ENCODE measurements at regions not wholly inside any gene's neighbourhood (a gene's known extent, or its start where the extent isn't known, plus 50 kb on each side); places are given as distances from the start of the nearest gene placed in this dataset.

DNA sequence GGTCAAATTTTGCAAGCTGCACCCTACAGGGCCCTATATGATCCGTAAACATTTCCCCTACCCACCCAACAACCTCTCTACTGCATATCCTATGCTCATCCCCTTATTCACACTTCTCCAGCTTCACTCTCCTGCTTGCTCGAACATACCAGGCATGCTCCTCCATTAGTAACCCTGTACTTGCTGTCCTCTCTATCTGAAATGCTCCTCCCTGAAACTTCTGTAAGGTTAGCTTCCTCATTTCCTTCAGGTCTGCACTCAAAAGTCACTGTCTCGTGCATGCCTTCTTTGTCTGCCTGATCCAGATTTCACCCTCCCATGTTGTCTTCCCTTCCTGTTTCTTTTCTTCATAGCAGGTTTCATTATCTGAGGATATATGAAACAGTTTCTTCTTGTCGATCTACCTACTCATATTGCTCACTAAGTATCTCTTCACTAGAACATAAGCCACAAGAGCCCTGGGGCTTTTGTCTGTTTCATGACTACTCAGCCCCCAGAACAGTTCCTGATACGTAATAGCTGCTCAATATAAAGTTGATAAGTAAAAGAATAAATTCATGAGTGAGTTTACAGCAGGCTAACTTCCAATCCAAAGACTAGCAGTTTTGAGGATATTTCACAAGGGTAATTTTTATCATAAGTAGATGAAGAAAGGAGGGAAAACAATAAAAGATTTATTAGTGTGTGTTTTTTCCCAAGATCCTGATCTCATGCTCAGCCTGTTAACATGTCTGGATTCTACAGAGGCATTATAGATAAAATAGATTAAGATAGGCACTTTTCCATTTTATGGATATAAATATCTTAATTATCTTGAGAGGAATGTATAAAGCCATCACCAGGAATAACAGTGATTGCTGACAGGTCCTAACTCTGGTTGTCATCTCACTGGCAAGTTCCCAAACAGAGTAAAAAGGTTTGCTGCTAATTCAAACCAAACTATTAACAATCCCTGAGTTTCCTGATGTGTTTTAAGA lies 392.5 kb upstream of the ESRRG start:
- intact Hi-C loops (cut with DNase I, micrococcal nuclease): no loop called here
- no peak for ATAC-seq
- DNase-seq: no peak

DNA sequence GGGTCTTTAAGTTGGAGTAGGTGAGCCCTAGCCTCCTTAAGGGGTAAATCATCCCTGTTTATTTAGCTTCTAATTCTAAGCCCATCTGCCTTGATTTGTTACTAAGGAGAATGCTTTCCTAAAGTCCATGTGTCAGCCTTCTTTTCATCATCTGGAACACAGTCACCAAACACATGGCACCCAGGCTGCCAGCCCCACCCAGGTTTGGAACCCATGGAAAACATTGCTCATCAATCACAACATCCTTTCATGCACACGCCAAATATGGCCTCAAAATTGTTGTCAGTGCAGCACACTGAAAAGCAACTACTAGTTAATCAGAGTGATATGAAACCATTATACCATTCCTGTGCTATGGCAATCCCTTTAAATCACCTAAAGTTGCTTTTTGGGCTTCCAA lies 386.7 kb upstream of the ESRRG start:
- DNase-seq (no peak), ATAC-seq (no peak)
- intact Hi-C loops (cut with DNase I, micrococcal nuclease): no loop called here

DNA sequence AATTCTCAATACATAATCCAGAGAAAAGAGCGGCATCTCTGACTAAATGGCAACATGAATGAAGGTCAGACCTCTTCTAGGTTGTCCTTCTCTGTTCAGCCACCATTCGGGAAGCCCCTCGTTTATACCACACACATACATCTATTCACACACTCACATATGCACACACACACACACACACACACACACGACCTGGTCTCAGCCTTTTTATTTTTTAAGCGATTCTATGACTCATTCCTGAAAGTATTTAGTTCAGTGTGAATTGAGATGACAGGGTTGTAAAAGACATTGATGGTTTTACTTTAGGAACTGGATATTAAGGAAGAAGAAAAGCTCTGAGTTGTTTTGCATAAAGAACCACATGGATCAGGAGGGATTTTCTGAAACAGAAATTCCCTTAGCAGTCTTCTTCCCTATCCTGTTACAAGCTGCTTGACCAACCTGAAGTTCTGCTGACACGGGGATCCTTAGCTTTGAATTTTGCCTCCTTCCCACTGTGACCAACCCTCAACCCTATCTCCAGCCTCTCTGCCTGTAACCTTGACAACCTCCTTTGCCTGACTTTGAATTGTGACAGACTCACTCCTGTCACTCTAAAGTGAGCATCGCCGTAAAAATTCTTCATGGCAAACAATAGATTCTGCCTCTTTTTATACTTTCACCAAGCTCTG lies 383.1 kb upstream of the ESRRG start:
- no peak for DNase-seq
- ATAC-seq: no peak
- intact Hi-C loops (cut with DNase I, micrococcal nuclease): no loop called here

DNA sequence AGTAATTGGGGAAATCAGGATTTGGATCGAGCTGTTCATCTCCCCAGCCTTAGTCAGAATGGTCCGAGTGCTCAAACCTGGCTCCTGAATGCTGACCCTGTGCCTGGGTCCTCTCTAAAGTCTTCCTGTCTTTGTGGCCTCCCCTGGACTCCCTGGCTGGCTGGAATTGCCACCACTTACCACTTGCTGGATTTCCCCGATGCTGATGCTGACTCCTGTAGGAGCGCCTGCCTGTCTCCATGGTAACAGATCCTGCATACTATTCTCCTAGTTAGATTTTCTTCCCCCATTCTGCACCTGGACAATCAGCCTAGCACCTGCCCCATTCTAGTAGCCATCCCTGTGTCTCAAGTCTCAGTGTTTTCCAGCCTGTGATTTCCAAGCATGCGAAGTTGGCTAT lies 382.2 kb upstream of the ESRRG start:
- DNase-seq (no peak), ATAC-seq (no peak)
- intact Hi-C loops (cut with DNase I, micrococcal nuclease): no loop called here

DNA sequence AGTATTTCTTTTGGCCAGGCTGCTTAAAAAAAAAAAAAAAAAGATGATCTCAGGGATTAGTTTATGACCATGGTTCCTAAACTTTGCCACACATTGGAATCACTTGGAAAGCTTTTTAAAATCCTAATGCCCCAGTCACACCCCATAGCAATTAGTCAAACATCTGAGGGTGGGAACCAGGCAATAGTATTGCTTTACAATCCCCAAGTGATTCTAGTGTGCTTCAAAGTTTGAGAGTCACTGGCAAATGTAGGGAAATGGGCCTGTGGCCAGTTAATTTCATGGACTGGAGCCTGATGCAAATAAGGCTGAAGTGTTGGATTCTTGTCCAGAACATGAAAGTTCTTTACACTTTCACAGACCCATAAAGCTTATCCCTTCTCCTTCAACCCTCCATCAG lies 374.6 kb upstream of the ESRRG start:
- intact Hi-C loops (cut with DNase I, micrococcal nuclease): no loop called here

DNA sequence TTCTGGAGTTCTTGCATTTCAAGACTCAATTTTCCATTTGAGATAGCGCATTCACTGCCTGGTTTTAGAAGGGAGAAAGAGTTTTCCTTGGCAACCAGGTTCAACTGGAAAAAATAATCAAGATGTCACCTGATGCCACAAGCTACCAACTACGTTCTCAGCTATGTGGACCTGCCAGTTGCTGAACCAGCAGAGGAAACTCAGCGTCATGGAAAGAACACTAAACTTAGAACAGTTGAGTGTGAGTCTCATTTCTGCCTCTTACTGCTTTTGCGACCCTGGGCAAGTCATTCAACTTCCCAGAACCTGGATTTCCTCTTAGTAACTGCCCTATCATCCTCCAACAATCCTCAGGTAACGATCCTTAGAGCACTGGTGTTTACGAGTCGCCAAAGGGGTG lies 373.0 kb upstream of the ESRRG start:
- peak; percentile 32 for ATAC-seq
- intact Hi-C loops (cut with DNase I, micrococcal nuclease): no loop called here
- DNase-seq: no peak

More for the DNA sequence above, 374.6 kb upstream of the ESRRG start:
- peak; percentile 74 for ATAC-seq
- no peak for DNase-seq

DNA sequence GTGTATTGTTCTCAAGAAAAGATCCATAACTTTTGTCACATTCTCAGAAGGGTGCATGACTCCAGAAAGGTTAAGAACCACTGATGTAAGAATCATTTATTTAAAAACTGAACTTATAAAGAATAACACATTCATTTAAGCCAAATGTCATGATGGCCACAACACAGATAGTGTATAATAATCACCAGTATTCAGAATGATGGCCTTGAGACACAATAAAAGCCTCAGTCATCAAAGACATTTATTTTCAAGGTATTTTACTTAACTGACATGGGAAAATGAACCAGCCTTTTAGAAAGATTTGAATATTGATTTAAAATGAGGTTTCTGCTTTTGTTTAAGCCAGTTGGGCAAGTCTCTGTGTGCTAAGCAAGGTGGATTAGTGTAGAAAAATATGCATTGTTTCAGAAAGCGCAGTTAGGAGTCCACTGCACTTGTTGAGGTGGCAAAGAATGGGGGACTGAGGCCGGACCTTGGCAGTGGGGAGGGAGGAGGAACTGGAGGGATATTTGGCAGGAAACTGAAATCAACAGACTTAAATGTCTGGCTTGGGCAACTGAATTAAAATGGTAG lies 371.9 kb upstream of the ESRRG start:
- no peak for DNase-seq
- no peak for ATAC-seq

DNA sequence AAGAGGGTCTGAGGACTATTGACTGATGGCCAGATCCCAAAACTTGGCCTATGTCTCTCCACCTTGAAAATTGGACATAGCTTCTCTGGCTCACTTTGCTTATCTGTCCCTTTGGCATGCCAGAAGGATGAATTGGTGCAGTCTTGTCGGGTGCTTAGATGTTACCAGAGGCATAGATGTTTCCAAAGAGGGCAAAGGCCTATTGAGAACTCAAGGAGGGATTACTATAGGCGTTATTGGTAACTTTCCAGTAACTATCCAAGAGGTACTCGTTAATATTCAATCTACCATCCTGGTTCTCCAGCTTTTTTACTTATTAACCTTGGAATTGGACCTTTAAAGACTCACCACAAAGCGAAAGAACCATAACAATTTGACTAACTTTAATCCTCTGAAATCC lies 368.3 kb upstream of the ESRRG start:
- DNase-seq (no peak), ATAC-seq (no peak)
- intact Hi-C loops (cut with DNase I, micrococcal nuclease): no loop called here

More for the DNA sequence above, 371.9 kb upstream of the ESRRG start:
- intact Hi-C loops (cut with DNase I, micrococcal nuclease): no loop called here

DNA sequence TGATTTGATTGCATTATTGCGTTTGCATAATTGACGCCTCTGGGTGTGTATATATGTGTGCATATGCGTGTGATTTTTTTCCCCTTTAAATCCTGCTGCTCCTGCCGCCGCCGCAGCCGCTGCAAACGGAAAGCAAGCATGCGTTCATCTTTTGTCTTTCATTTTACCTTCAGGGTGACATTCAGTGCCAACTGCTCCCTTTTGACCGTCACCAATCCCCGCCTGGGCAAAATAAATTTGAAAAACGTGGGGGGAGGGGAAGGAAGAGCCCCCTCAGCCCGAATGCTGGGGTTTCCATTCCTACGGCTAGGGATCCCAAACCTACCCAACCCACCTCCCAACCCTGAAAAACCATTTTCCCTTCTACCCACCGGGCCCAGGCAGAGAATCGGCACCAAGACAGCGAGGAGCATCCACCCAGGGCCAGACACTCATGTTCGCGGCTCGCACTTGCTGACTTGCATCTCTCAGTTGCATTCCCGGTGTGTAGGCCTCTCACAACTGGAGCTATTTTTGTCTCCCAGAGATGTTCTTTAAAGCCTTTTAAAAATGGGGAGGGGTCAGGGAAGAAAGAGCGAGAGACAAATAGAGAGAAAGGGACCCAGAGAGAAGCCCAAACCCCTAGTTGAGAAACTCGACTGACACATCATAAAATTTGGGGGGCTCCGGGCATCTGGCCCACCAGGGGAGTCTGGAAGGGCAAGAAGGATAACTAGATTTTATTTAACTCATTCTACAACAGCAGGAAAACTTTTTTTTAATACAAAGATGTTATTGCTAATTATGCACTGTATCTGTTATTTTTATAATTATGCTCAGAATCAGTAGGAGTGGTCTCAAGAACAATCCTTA lies 367.1 kb upstream of the ESRRG start:
- ATAC-seq (peak; percentile 65), DNase-seq (peak in 1 of 2 donors; percentile 14)
- intact Hi-C loops (cut with DNase I, micrococcal nuclease): no loop called here

DNA sequence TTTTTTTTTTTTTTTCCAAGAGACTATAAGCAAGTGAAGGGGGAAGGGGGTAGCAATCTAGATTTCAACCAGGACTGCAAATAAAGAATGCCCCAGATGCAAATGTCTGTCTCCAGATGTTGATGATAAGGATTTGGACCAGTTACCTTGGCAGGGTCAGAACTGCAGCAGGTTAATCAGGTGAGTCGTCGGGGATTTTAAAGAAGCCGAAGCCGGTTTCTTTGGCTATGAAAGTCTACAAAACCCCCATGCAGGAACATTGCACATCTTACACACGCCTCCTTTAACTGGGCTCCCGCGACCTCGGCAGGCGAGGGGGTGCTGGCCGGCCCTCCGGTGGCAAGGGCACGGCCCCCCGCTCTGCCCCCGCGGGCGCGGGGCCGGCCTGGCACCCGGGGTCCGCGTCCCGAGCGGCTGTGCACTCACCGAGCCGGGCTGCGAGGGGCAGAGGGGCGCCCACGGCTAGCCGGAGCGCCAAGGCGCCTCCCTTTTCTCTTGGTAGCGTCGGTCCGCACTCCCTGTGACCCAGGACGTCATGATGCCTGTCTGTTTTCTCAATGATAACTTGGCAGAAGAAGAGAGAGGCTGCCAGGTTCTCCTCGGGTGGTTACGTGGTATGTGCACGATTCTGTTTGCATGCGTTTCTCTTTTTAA lies 366.3 kb upstream of the ESRRG start:
- ATAC-seq (peak; percentile 93), DNase-seq (peak; percentile 36 to 41)
- intact Hi-C loops (cut with DNase I, micrococcal nuclease): no loop called here

DNA sequence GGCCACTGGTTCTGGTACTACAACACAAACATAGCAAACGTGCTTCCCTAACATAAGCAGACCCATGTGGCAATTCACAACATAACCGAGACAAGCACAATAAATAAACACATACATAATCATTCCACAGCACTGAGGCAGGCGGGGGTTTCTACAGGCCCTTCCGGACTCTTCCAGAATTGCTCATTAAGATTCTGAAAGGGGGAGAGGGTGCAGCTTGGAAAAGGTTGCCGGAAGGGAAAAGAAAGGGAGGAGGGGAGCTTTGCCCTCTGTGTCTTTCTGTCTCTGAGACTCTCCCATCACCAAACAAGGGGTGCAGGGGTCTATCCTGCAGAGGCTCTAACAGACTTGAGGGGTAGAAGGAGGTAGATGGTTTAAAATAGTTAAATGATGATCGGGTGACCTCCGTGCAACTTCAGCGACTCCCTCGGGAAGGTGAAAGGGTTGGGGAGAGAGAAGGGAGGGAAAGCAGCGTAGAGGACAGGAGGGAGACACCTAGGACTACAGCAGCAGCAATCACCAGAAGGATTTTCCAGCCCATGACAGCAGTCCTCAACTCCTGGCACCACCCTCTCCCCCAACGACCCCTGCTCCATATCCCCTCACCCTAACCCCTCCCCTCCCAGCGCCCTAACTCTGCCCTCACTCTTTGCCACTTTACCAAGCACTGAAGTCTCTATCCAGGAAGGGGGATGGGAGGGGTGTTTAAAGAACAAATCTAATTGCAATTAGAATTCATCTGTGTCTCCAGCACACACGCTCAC lies 365.5 kb upstream of the ESRRG start:
- intact Hi-C loops (cut with DNase I, micrococcal nuclease): no loop called here
- DNase-seq: no peak
- ATAC-seq: no peak

DNA sequence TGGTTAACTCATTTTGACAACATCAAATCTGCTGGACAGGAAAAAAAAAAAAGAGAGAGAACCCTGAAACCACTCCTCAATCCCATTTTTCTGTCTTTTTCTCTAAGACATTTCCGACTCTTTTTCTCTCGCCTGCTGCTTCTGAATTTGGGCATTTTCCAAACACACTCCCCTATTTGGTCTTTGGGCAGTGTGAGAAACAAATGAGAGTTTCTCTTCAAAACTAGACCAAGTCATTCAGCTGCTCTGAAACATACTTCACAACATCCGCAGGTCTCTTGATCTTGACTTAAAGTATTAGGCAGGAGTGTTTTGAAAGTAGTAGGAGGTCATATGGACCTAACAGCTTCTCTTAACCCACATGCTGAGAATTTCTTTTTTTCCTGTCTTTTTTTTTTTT lies 364.8 kb upstream of the ESRRG start:
- intact Hi-C loops (cut with DNase I, micrococcal nuclease): no loop called here
- no peak for ATAC-seq
- no peak for DNase-seq

DNA sequence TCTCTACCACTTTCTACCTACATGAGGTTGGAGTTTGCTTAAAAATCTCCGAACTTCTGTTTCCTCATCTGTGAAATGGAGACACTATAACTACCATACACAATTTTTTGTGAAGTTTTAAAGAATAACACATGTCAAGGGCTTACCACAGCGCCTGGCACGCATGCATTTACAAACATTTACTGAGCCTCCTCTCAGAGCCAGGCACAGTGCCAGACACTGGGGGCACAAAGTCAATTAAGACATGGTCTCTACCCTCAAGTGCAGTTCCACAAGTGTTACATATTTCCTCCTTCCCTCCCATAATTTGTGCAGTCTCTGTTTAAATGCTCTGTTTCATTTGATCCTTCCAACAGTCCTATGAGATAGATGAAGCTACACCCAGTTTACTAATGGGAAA lies 356.4 kb upstream of the ESRRG start:
- no peak for DNase-seq
- intact Hi-C loops (cut with DNase I, micrococcal nuclease): no loop called here
- ATAC-seq: no peak

DNA sequence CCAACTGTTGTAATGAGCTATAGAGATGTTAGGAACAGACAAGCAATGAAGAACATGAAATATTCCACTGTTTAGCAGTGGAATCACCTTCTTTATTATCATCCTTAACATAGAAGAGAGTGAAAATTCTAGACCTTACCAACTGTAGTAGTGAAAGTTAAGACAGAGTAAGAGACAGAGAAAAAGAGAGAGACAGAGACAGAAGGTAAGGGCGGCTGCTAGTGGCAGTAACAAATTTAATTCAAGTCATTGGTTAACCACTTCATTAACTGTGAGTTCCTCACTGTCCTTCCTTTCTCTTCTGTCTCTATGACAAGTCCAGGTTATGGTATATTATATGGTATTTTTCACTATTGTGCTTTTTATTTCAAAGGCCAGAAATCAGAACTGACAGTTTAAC lies 355.7 kb upstream of the ESRRG start:
- DNase-seq (no peak), ATAC-seq (no peak)
- intact Hi-C loops (cut with DNase I, micrococcal nuclease): no loop called here

DNA sequence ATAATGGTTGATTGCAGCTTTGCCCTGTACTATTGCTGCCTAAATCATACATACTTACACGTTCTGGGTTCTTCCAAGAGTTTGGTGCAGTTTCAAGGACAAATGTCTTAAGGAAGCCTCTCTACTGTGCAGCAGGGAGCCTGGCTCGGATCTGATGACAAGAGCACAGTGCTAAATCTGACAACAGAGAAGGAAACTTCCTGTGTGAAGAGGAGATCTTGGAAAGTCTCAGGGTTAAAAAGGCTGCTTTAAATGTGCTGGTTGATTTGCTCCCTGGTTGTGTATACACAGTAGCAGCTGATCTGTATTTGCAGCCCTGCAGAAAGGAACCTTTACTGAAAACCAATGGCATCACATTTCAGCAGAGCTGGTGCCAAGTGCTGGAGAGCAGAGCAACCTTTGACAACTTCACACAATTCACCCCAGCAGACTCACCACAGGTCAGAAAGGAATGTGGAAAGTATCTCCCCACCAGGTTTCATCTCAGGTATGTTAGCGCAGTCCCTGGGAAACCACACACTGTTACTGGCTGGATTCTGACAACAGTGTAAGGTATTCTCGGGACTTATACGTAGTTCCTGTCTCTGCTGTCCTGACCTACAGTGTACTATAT lies 355.0 kb upstream of the ESRRG start:
- DNase-seq: no peak
- no peak for ATAC-seq
- intact Hi-C loops (cut with DNase I, micrococcal nuclease): no loop called here

DNA sequence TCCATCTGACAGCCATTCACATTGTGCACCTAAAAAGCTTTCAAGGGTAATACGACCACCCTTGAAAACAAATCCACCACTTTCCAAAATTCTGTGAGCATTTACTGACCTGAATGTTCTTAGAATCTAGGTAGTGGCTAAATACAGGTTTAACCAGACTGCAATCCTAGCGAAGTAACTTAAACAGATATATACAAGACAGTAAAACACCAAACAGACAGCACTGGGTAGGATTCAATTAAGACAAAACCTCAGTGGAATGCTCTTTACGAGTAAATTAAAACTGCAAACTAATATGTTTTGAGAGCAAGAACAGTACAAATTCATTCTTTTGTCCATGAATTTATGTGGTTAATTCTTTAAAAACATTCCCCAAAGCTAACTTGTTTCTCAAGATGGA lies 354.2 kb upstream of the ESRRG start:
- no peak for DNase-seq
- intact Hi-C loops (cut with DNase I, micrococcal nuclease): no loop called here
- no peak for ATAC-seq

DNA sequence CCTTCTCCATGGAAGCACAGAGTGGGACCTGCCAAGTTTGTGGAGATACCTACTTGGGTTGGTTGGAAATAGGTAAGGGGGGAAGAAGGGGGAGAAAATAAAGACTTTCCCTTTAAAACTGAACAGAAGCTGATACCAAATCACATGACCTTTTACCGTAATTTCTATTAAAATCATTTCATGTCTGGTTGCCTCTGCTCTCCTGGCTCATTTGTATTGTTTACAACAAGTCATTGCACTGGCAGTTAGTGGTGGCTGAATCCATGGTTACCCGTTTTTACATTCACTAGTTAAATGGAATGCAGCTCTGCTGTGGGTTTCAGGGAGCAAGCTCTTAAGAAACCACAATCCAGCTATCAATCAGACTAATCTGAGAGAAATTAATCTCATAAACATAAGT lies 353.7 kb upstream of the ESRRG start:
- intact Hi-C loops (cut with DNase I, micrococcal nuclease): no loop called here
- no peak for DNase-seq

DNA sequence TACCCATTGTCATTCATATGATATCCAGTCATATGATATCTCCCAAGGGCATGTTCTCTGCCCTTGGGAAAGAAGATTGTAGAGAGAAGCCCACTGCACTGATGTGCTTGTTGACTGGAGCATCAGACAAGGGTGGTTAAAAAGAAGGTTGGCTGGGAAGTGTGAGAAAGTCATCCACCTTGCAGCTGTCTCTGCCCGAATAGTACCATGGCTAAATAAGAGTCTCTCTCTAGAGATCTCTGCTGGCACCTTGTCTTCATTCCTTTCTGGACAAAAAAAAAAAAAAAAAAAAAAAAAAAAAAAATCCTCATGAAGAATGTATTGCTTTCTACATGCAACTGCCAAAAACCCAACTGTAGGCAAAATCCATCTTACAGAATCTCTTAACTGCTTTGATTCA lies 349.7 kb upstream of the ESRRG start:
- no peak for ATAC-seq
- intact Hi-C loops (cut with DNase I, micrococcal nuclease): no loop called here
- no peak for DNase-seq

More for the DNA sequence above, 353.7 kb upstream of the ESRRG start:
- ATAC-seq: no peak

All from left colon (tissue), 2 donors.